ENCODE measurements at regions not wholly inside any gene's neighbourhood (a gene's known extent, or its start where the extent isn't known, plus 50 kb on each side); places are given as distances from the start of the nearest gene placed in this dataset.

DNA sequence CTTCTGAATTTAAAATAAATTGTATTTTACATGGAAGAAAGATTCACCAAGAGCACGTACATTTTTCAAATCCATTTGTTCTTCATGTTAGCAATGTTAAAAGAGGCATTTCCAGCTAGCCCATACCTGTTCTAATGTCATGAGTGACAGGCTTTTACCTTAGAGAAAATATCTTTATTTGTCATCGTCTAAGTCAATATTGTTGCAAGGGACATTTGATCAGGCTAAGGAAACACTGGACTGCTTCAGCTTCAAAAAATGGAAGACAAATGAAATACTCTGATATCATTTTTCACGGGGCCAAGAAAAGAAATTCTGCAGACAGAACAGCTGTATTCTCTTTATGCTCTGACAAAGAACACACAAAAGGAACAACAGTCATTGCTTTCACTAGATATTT lies 207.7 kb downstream of the RCHY1 start:
- TF ChIP-seq, protein P1, sequence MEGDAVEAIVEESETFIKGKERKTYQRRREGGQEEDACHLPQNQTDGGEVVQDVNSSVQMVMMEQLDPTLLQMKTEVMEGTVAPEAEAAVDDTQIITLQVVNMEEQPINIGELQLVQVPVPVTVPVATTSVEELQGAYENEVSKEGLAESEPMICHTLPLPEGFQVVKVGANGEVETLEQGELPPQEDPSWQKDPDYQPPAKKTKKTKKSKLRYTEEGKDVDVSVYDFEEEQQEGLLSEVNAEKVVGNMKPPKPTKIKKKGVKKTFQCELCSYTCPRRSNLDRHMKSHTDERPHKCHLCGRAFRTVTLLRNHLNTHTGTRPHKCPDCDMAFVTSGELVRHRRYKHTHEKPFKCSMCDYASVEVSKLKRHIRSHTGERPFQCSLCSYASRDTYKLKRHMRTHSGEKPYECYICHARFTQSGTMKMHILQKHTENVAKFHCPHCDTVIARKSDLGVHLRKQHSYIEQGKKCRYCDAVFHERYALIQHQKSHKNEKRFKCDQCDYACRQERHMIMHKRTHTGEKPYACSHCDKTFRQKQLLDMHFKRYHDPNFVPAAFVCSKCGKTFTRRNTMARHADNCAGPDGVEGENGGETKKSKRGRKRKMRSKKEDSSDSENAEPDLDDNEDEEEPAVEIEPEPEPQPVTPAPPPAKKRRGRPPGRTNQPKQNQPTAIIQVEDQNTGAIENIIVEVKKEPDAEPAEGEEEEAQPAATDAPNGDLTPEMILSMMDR (IDR thresholded peaks at IDR 0.05 in 2 of 3, conservative IDR thresholded peaks at IDR 0.05 in 1 of 3; ENCODE audit: insufficient read depth in 2 of 3, low read depth in 1 of 3, low read length in 3 of 3): no peak
- no peak for TF ChIP-seq POLR2A (conservative IDR thresholded peaks at IDR 0.05)
- TF ChIP-seq TARDBP (IDR thresholded peaks at IDR 0.05): no peak
